SKM-1 treated with dmso at 0.1 percent for 144 hours (cell line): ENCODE measurements at regions not wholly inside any gene's neighbourhood (a gene's known extent, or its start where the extent isn't known, plus 50 kb on each side); places are given as distances from the start of the nearest gene placed in this dataset.
A peak's percentile ranks its signal among the peaks of the same experiment; 100 is the strongest.
"Not testable (repeated sequence)": the region's sequence is repeated elsewhere in the genome, so short reads cannot be mapped to it uniquely, and the experiment has no call there.

Source experiments
- DNase-seq: peaks from one replicate; lab custom pipeline; 2025; ENCODE audit not compliant: unreplicated experiment; lab: John Stamatoyannopoulos, UW

DNA sequence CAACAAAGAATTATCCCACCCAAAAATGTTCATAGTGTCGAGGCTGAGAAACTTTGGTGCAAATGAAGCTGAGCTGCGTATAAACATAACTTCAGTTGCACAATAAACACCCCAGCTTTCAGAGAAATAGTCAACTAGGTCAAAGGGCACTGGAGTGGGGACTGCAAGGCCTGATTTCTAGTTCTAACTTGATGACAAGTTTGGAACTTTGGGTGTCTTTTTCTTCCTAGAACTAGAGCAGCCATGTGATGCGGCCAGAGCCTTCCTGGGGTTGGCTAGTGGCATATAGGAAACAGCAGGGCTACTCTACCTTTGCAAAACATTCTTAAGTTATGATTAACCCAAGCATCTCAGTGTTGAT, 298.4 kb upstream of the AMIGO2 start:
- DNase-seq: no peak

DNA sequence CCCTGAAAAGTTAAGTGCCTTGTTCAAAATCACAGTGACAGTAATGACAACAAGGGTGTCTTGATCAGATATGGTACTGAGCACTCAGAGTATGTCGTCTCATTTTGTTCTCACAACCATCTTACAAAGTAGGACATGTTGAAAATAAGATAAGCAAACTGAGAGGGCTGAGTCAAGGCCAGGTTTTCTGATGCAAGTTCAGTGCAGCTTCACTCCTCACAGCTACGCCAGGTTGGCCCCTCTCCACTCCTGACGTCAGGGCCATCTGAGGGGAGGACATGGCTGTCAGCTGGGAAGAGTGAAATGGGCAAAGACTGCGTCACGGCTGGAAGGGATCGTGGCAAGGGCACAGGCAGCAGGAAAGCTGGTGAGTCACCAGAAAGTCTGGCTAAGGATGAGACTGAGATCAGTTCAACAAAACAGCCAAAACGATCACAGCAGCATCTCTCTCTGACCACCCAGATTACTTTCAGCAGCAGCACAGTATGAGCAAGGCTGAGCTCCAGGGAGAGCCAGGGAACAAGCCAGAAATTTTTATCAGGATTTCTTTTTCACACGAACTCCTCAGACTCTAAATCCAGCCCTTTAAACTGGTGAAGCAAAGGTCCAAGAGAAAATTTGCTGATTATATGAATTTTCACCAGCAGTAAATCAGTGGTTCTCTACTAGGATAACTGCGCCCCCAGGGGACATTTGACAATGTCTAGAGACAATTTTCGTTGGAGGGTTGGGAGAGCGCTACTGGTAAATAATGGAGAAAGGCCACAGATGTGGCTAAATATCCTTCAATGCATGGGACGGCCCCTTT, 297.9 kb upstream of the AMIGO2 start:
- no peak for DNase-seq

- no peak for DNase-seq
These were observed 297.2 kb upstream of the AMIGO2 start for GRCh38 chr12:47376927-47377326.

DNA sequence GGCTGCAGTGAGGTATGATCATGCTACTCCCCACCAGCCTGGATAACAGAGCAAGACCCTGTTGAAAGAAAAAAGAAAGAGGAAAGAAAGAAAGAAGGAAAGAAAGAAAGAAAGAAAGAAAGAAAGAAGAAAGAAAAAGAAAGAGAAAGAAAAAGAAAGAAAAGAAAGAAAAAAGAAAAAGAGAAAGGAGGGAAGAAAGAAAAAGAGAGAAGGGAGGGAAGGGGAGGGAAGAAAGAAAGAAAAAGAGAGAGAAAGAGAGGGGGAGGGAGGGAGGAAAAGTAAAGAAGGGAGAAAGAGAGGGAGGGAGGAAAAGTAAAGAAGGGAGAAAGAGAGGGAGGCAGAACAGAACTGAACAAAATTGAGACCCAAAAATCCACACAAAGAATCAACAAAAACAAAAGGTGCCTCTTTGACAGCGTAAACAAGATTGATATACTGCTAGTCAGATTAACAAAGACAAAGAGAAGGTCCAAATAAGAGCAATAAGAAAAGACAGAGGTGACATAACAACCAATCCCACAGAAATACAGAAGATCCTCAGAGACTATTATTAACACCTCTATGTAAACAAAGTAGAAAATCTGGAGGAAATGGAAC, 293.9 kb upstream of the AMIGO2 start:
- no peak for DNase-seq

DNA sequence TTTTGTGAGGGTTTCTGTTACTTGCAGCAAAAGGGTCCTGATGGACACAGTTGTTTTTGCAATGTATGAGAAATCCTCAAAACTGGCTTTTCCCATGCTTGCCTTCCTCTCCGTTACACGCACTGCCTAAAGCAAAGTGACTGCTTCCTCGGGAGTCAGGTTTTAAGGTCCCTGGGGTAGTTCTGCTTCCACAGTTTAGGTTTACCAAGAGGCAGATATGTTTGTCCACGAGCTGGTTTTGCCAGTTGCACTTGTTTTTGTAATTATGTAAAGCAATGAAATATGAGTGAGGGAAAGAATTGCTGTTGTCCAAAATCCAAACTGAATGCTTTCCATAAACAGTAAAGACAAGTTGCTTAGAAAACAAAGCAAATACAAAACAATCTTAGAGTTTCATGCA, 290.7 kb upstream of the AMIGO2 start:
- DNase-seq: no peak

- no peak for DNase-seq
These were observed 289.3 kb upstream of the AMIGO2 start for GRCh38 chr12:47369085-47369484.

DNA sequence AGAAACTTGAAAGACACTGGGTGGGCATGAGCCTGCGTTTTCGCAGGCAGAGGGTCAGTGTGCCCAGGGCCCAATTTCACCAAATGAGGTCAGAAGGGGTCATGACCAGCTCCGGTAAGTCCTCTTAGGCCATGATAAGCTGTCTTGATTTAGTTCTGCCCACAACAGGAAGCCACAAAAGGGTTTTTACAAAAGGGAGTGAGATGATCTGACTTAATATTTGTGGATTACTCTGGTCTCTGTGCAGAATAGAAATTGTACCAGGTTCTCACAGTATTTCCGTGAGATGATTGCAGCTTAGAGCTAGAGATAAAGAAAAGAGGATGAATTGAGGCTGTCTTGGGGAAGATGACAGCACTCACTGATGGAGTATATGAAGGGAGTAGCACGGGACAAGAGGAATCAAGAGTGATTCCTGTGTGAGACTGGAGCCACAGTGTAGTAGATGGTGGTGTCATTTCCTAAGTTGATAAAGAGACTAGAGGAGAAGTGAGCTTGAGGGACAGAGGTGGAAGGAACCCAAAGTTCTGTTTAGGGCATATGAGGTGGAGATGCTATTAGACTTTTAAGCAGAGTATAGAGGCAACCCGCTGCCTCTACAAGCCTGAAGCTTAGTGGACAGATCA, 288.3 kb upstream of the AMIGO2 start:
- DNase-seq: no peak

- DNase-seq: no peak
These were observed 286.8 kb upstream of the AMIGO2 start for GRCh38 chr12:47366579-47366978.

DNA sequence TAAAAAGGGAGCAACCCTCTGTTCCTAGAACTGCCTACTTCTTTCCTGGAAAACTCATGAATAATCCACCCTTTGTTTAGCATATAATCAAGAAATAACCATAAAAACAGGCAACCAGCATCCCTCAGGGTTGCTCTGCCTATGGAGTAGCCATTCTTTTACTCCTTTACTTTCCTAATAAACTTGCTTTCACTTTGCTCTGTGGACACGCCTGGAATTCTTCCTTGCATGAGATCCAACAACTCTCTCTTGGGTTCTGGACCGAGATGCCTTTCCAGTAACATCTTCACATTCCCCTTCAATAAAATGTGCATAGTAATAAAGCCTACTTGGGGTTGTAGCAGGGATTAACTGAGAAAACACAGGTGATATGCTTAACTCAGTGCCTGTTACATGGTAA, 286.4 kb upstream of the AMIGO2 start:
- DNase-seq: no peak

DNA sequence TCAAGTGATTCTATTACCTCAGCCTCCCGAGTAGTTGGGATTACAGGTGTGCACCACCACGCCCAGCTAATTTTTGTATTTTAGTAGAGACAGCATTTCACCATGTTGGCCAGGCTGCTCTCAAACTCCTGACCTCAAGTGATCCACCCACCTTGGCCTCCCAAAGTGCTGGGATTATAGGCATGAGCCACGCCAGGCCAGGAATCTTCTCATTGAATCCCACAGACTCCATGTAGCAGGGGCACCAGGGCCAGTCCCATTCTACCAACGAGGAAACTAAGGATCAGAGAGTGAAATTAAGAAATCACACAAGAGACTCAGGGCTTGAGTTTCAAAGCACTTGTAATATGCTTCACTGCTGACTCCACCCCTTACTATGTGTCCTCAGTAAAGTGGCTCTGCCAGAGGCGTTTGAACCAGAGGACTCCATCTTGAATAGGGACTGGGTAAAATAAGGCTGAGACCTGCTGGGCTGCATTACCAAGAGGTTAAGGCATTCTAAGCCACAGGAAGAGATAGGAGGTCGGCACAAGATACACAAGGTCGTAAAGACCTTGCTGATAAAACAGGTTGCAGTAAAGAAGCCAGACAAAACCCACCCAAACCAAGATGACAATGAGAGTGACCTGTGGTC, 285.8 kb upstream of the AMIGO2 start:
- not testable (repeated sequence) for DNase-seq

DNA sequence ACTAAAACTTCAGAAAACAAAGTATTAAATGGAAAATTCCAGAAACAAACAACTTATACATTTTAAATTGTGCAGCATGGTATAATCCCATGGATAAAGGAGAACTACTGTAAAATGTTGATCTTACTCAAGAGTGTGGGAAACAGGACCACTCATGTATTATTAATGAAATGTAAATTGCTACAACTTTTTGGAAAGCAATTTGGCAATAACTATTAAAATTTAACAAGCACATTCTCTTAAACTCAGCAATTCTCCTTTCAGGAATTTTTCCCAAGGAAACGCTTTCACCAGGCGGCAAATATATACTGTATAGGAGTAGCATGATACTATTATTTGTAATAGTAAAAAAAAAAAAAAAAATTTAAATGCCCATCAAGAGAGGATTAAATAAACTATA, 284.5 kb upstream of the AMIGO2 start:
- no peak for DNase-seq

DNA sequence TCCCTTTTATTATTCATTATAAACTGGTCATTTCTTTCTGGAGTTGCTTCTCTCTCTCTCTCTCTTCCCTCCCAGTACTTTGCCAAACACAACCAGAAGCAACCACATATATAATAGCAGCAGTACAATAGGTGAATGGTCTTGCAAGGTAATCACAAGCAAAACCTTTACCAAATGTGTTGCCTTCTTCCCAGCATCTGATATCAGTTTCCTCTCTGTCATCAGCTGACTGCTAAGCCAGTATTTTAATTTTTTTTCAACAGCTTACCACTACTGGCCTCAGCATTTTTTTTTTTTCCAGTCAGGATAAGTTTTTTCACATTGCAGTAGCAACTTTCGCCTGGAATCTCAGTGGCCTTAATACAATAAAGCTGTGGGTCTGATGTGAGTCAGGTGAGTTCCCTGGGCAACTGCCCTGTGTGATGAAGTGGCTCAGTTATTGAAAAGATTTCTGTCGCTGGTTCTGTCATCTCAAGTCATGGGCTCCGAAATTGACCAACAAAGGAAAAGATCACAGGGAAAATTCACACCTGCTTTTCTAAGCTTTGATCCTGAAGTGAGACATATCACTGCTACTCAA, 282.5 kb upstream of the AMIGO2 start:
- DNase-seq: no peak

DNA sequence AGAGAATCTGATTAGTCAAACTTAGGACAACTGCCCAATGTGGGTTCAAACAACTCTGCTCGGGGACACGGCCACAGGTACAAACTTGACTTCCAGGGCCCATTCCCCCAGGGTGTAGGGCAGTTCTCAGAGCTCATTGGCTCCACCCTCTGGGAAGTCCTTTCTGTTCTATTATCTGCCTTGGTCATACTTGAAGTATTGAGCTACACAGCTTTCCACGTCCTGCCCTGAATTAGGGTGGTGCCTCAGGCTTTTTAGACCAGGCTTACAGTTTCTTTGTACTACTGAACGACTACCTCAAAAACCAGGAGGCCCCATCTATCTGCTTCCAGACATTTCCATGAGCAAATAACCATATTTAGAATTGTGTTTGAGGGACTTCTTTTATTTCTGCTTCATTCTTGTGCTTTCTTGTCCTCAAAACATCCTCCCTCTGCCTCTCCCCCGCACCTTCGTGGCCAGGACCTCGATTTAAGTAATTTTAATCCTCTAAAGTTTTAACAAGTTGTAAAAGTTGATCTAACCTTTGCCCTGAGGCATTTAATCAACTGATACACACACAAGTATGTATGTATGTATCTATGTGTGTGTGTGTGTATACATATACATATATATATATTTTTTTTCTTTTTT, 281.7 kb upstream of the AMIGO2 start:
- no peak for DNase-seq

GRCh38 chr12:47360771-47361388, 281.1 kb upstream of the AMIGO2 start:
- DNase-seq: peak; percentile 100

DNA sequence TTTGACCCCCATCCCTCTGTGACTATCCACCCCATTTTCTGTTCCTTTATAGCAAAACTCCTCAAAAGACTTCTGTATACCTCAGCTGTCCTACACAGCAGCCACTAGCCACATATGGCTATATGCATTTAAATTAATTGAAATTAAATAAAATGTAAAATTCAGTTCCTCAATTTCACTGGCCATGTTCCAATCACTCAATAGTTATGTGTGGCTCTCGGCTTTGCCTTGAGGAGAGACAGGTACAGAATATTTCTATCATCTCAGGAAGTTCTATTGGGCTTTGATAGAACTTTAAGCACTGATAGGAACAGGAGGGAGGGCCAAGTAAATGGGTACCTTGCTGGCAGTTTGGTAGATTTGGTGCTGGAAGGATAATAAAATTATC, 280.3 kb upstream of the AMIGO2 start:
- no peak for DNase-seq

GRCh38 chr12:47359310-47360092, 279.7 kb upstream of the AMIGO2 start:
- DNase-seq: no peak

GRCh38 chr12:47357006-47357405, 277.2 kb upstream of the AMIGO2 start:
- DNase-seq: not testable (repeated sequence)

- peak; percentile 6 for DNase-seq
These were observed 276.5 kb upstream of the AMIGO2 start for GRCh38 chr12:47356129-47356700.

DNA sequence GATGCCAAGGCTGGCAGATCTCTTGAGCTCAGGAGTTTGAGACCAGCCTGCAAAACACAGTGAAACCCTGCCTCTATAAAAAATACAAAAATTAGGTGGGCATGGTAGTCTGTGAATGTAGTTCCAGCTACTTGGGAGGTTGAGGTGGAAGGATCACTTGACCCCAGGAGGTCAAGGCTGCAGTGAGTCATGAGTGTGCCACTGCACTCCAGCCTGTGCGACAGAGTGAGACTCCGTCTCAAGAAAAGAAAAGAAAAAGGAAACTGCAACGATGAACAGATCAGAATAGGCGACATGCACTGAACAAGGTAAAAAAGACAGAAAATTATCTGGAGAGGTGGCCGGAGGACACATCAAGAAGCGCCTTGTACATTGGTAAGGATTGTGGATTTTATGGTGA, 273.7 kb upstream of the AMIGO2 start:
- no peak for DNase-seq

DNA sequence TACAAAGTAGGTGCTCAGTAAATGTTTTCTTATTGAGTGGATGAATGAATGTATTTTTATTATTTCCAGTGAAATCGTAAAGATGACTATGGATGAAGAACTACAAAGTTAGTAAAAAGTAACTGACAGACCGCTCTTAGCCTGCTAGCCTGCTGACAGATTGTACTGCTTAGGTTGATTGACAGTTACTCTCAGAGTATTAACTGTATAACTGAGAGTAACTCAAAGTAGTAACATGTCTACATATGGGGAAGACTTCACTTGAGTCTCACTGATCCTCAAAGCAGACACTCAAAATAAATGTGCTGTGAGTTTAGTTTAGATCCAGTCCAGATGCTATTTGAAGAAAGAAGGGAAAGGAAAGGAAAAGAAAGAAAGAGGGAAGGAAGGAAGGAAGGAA, 272.3 kb upstream of the AMIGO2 start:
- no peak for DNase-seq
